Common myeloid progenitor, CD34-positive (primary cell): ENCODE measurements at regions not wholly inside any gene's neighbourhood (a gene's known extent, or its start where the extent isn't known, plus 50 kb on each side); places are given as distances from the start of the nearest gene placed in this dataset.
"Not testable (repeated sequence)": the region's sequence is repeated elsewhere in the genome, so short reads cannot be mapped to it uniquely, and the experiment has no call there.

Experiments used
- CTCF ChIA-PET: fragments of 350-600 bp; sonication (Branson Sonifier 250); formaldehyde crosslinking; loops from one replicate; lab custom pipeline; 2021; ENCODE audit warnings: antibody characterized with exemption; lab: Charles Lee
- POLR2A ChIA-PET: fragments of 350-600 bp; sonication (Branson Sonifier 250); formaldehyde crosslinking; loops from one replicate; lab custom pipeline; 2021; ENCODE audit warnings: antibody characterized with exemption; lab: Charles Lee
- DNase-seq, 3 donors: peaks; one replicate each; pipeline versions ENCODE4 v3.0.0 to v3.0.0-alpha.2; 2013
- H3K27ac ChIP-seq, 2 experiments: 1 replicate in 1 of 2; 2 replicates in 1 of 2; pipeline ENCODE4 v1.7.0; 2013; ENCODE audit warnings: inconsistent platforms in 2 of 2, low read length in 2 of 2, mild to moderate bottlenecking in 2 of 2, low read depth in 1 of 2, moderate library complexity in 1 of 2; ENCODE audit not compliant: severe bottlenecking in 2 of 2, insufficient read depth in 1 of 2, poor library complexity in 1 of 2
- H3K27me3 ChIP-seq, 5 experiments: replicated peaks in 2 of 5; 1 replicate in 3 of 5; 2 replicates in 2 of 5; pipeline versions ENCODE4 v1.6.1 to v1.7.0; 2013; ENCODE audit warnings: low read length in 4 of 5, mild to moderate bottlenecking in 2 of 5, moderate library complexity in 2 of 5, inconsistent platforms in 1 of 5; ENCODE audit not compliant: insufficient read depth in 5 of 5, control insufficient read depth in 4 of 5
- H3K36me3 ChIP-seq, 4 experiments: 1 replicate in 2 of 4; 2 replicates in 2 of 4; pipeline versions ENCODE4 v1.6.1 to v1.7.0; 2013; ENCODE audit warnings: low read length in 3 of 4, control low read depth in 1 of 4, mild to moderate bottlenecking in 1 of 4; ENCODE audit not compliant: control insufficient read depth in 4 of 4, insufficient read depth in 4 of 4
- H3K4me1 ChIP-seq, 4 experiments: 1 replicate in 3 of 4; 2 replicates in 1 of 4; pipeline versions ENCODE4 v1.6.1 to v1.7.1; 2013; ENCODE audit warnings: low read length in 3 of 4, mild to moderate bottlenecking in 3 of 4, control low read depth in 1 of 4, inconsistent platforms in 1 of 4, moderate library complexity in 1 of 4; ENCODE audit not compliant: control insufficient read depth in 4 of 4, insufficient read depth in 4 of 4; ENCODE audit errors: control extremely low read depth in 1 of 4
- H3K4me3 ChIP-seq, 7 experiments: 1 replicate in 4 of 7; 2 replicates in 3 of 7; pipeline versions ENCODE4 v1.5.1 to v1.7.0; 2013; ENCODE audit warnings: mild to moderate bottlenecking in 7 of 7, low read length in 6 of 7, moderate library complexity in 6 of 7, inconsistent platforms in 2 of 7, low read depth in 2 of 7, control low read depth in 1 of 7; ENCODE audit not compliant: insufficient read depth in 4 of 7, control insufficient read depth in 1 of 7; ENCODE audit errors: extremely low read depth in 1 of 7
- H3K9me3 ChIP-seq, 5 experiments: 1 replicate in 4 of 5; 2 replicates in 1 of 5; pipeline versions ENCODE4 v1.6.1 to v1.7.1; 2013; ENCODE audit warnings: low read length in 4 of 5, mild to moderate bottlenecking in 2 of 5, inconsistent platforms in 1 of 5, low read depth in 1 of 5, moderate library complexity in 1 of 5; ENCODE audit not compliant: control insufficient read depth in 4 of 5, insufficient read depth in 2 of 5; ENCODE audit errors: control extremely low read depth in 1 of 5
- WGBS: methylation state at CpG from one replicate; pipeline ENCODE4 v1.1.5; 2013; ENCODE audit not compliant: insufficient coverage; 5-methylcytosine and 5-hydroxymethylcytosine counted together

DNA sequence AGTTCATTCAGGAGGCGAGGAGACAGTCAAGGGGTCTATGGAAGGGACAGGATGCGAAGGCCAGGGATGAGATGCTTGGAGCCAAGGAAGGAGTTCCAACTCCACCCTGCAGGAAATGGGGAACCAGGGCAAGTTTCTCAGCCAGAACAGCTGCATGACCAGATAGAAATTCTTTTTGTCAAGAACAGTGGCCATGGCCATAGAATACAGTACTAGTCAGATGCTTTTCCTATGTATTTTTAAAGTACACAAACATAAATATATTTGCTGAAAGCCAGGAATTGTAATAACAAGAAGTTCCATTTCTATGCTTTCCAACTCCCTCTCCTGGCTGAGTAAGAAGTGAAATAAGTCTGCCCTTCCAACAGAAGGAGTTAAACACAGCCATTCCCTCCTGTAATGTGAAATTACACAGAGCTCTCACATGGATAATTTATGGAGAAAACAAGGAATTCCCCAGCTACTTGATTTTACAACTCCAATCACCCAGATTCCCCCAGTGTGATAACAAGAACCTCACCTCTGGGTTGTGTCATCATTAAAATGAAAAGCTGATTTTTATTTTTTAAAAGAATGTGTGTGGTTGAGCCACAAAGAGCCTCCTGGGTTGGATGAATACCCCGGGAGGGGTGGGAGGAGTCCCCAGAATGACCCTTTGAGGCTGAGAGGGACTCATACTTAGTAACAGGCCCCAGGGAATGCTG, 124.6 kb upstream of the ARHGEF3 start:
- H3K27ac ChIP-seq, result no peak overlapping the region
- no peaks in the 10 kb centered on the region for H3K9me3 ChIP-seq
- WGBS, result 74% methylated on average over 3 of the region's 3 CpGs
- H3K27me3 ChIP-seq, result no peaks in the 10 kb centered on the region
- H3K4me1 ChIP-seq, result peaks cover 11 to 47% (median 27%) of the 10 kb centered on the region in 4 experiments
- ChIA-PET CTCF (interaction anchor here (0.6 to 3.2 kb wide), 7 partner anchors 24 to 224 kb away, joined by 3 to 11 read pairs (median 3); no protein-coding TSS in a partner anchor), POLR2A (no interaction called here)
- H3K36me3 ChIP-seq, result no peaks in the 10 kb centered on the region
- DNase-seq, result no peak
- H3K4me3 ChIP-seq, result no peak overlapping the region

DNA sequence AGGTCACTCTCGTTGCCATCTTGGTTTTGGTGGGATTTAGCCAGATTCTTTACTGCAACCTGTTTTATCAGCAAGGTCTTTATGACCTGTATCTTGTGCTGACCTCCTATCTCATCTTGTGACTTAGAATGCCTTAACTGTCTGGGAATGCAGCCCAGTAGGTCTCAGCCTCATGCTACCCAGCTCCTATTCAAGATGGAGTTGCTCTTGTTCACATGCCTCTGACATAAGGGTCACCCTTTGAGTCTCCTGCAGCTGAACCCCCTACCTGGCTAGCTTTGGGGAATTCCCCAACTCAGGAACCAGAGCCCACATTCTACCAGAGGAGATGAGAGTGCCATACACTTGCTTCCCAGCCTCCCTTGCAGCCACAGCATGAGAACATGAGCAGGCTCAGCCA, 123.0 kb upstream of the ARHGEF3 start:
- H3K27me3 ChIP-seq, H3K36me3 ChIP-seq, POLR2A ChIA-PET, H3K4me3 ChIP-seq, DNase-seq, H3K9me3 ChIP-seq: not testable (repeated sequence)
- WGBS, result no CpG with 5 or more reads among the region's 1 CpG
- Histone ChIP-seq H3K4me1 (peaks cover 11 to 48% (median 29%) of the 10 kb centered on the region in 4 experiments), H3K27ac (peak overlapping the region in 1 of 2 experiments; percentile 77)
- CTCF ChIA-PET, result interaction anchor here (3.2 kb wide), 1 partner anchor 65 kb away, joined by 11 read pairs; no protein-coding TSS in a partner anchor

DNA sequence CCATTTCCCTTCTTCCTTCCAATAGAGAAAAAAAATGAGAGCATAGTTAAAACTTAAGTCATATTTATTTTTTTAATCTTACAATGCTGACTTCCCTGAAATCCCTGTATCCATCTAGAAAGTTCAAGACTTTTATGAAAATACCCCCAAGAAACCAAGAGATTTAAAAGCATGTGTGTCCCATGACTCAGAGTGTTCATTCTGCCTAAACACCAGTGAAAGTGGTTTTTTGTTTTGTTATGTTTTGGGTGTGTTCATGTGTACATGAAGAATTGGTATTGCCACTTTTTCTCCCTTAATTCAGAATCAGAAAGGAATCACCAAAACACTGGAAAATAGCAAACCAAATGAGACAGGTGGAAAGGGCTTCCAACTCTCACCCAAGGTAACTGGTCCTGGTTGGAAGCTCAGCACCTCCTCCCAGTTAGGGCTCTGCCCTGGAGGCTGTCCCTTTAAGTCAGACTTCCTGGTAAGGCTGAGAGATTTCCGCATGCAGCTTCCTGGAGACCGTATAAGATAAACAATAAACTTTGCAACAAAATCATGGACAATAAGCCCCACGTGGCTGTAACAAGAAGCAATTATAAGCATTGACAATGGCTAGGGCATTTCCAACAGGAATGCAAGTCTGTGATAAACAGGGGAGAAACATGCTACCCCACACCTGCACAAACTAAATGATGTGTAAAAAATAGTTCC, 121.9 kb upstream of the ARHGEF3 start:
- peak overlapping the region in 3 of 7 experiments; percentile 7 to 36 (median 12) for H3K4me3 ChIP-seq
- H3K4me1 ChIP-seq, result peaks cover 17 to 50% (median 32%) of the 10 kb centered on the region in 4 experiments
- 20% methylated on average over 1 of the region's 3 CpGs for WGBS
- peak; percentile 67 to 84 (median 73) for DNase-seq
- no peaks in the 10 kb centered on the region for H3K9me3 ChIP-seq
- POLR2A ChIA-PET, result no interaction called here
- H3K27me3 ChIP-seq, result no peaks in the 10 kb centered on the region
- CTCF ChIA-PET, result interaction anchor here (3.2 kb wide), 1 partner anchor 66 kb away, joined by 11 read pairs; no protein-coding TSS in a partner anchor
- H3K27ac ChIP-seq, result peak overlapping the region; percentile 51 to 77
- no peaks in the 10 kb centered on the region for H3K36me3 ChIP-seq

DNA sequence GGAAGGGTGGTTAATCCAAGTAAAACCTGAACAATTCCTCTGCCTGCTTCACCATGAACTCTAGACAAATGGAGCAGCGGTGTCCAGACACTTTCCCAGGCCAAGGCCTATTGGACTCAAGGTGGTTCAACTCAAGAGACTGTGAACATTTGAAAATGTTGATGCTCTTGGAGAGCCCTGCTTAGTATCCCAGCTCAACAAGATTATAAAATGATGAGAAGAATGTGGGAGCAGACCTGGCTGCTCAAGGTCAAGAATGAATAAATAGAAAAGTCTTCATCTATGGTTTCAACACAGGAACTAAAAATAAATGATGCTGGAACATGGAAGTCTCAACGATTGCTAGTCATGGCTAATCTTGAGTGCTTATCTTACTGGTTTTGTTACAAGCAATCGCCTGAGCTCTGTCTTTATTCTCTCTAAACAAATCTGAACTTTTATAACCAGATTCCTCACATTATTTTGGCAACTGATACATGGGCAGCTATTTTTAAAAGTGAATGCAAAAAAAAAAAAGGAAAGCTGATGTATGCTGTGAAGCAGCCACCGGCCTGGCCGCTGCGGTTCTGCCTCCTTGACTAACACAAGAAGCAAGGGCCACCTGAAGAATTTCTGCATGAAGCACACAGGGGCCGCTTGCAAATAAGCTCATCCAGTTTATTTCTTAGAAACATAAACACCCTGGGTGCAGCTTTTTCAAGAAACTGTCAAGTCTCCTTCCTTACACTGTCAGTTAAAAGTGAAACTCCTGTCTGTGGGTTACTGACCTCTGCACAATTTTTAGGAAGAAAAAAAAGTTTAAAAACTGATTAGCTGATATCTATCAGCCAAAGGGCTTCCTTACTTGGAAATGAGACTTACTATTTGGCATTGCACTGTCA, 120.1 kb upstream of the ARHGEF3 start:
- POLR2A ChIA-PET, result no interaction called here
- DNase-seq, result peak in 2 of 3 donors; percentile 48 to 66
- H3K36me3 ChIP-seq, result no peaks in the 10 kb centered on the region
- CTCF ChIA-PET, result interaction anchor here (0.7 to 1.7 kb wide), 7 partner anchors 16 to 122 kb away, joined by 3 to 6 read pairs (median 3); partner anchors contain the start of gene ARHGEF3
- H3K4me1 ChIP-seq, result peaks cover 20 to 49% (median 36%) of the 10 kb centered on the region in 4 experiments
- no peaks in the 10 kb centered on the region for H3K27me3 ChIP-seq
- peak overlapping the region; percentile 40 to 76 for H3K27ac ChIP-seq
- peak overlapping the region in 5 of 7 experiments; percentile 37 to 72 (median 49) for H3K4me3 ChIP-seq
- 58% methylated on average over 2 of the region's 7 CpGs for WGBS
- H3K9me3 ChIP-seq, result no peaks in the 10 kb centered on the region

DNA sequence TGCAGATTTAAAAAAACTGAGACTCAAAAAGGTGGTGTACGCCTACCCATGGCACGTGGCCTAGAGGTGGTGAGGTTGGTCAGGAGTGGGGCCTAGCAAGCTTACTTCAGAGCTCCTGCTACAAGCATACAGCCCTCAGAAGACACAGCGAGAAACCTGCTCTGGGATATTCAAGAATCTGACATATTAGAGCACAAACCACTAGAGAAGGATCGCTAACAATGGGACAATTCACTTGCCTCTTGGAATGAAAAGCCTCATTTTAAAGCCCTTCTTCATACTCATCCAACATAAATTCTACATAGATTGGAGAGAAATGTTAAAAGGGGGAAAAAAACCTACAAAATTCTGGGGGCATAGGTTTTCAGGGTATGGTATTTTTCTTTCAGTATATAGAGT, 118.0 kb upstream of the ARHGEF3 start:
- no peak for DNase-seq
- H3K4me1 ChIP-seq, result peaks cover 29 to 69% (median 47%) of the 10 kb centered on the region in 4 experiments
- ChIA-PET CTCF (interaction anchor here (0.5 kb wide), 1 partner anchor 32 kb away, joined by 3 read pairs; no protein-coding TSS in a partner anchor), POLR2A (no interaction called here)
- H3K9me3 ChIP-seq, result no peaks in the 10 kb centered on the region
- no peak overlapping the region for H3K27ac ChIP-seq
- no peaks in the 10 kb centered on the region for H3K36me3 ChIP-seq
- H3K4me3 ChIP-seq, result no peak overlapping the region
- H3K27me3 ChIP-seq, result no peaks in the 10 kb centered on the region
- WGBS, result 95% methylated on average over 4 of the region's 4 CpGs

- Histone ChIP-seq H3K4me1 (peaks cover 27 to 74% (median 43%) of the 10 kb centered on the region in 4 experiments), H3K36me3 (no peaks in the 10 kb centered on the region), H3K4me3 (no peak overlapping the region), H3K9me3 (no peaks in the 10 kb centered on the region), H3K27me3 (no peaks in the 10 kb centered on the region), H3K27ac (no peak overlapping the region)
- ChIA-PET POLR2A (no interaction called here), CTCF (interaction anchor here (0.5 to 0.9 kb wide), 2 partner anchors 32 to 165 kb away, joined by 3 read pairs; no protein-coding TSS in a partner anchor)
- DNase-seq, result peak in 2 of 3 donors; percentile 40 to 60
- WGBS, result no CpG with 5 or more reads among the region's 5 CpGs
Observed at GRCh38 chr3:56919137-56919796, 117.5 kb upstream of the ARHGEF3 start.
